GM12892 (cell line): ENCODE measurements at regions not wholly inside any gene's neighbourhood (a gene's known extent, or its start where the extent isn't known, plus 50 kb on each side); places are given as distances from the start of the nearest gene placed in this dataset.

Source experiments
- DNase-seq: peaks from one replicate; pipeline ENCODE4 v3.0.0; 2011; ENCODE audit not compliant: insufficient read length
- FAIRE-seq: peaks from 2 replicates; lab custom pipeline; 2011; peaks lifted over from hg19 to GRCh38; lab: Jason Lieb, UNC
- POLR2A ChIP-seq: IDR thresholded peaks from 2 replicates; pipeline ENCODE4 v1.6.1; 2011; ENCODE audit warnings: low read depth, low read length, control low read depth
- POLR2AphosphoS5 ChIP-seq: IDR thresholded peaks from 2 replicates; pipeline ENCODE4 v1.6.1; 2011; ENCODE audit warnings: low read depth, low read length, control low read depth
- TAF1 ChIP-seq: IDR thresholded peaks from 2 replicates; pipeline ENCODE4 v1.6.1; 2011; ENCODE audit warnings: low read depth, mild to moderate bottlenecking, control low read depth, low read length, borderline replicate concordance

DNA sequence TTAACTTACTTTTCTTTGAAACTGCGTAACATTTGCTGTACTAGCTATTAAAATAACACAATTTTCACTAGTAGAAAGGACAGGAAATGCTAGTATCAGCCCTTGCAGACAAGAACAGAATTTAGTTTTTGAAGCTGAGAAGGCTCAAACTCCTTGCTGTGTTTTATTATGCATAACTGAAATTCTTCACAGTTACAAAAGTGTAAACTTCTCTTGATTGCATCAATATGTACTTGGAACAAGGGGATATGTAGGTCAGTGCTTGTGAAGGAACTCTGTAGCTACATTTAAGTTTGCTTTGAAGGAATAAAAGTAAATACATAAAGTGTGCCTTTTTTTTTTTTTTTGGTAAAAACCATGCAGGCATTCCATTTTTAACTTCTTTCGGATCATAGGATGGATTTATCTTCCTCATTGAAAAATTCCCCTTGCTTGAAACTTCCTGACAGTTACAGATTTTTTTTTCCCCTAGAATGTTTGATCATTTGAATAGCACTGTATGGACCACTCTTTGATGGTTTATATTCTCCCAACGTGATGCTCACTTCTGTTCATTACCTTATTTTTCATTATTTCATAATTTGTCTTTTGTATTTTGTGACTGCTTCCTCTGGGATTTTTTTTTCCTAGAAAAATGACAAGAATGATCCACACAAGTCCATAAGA lies 94.9 kb upstream of the DAB2 start:
- DNase-seq (no peak), FAIRE-seq (no peak)
- TF ChIP-seq TAF1 (no peak), POLR2A (no peak), POLR2AphosphoS5 (no peak)

DNA sequence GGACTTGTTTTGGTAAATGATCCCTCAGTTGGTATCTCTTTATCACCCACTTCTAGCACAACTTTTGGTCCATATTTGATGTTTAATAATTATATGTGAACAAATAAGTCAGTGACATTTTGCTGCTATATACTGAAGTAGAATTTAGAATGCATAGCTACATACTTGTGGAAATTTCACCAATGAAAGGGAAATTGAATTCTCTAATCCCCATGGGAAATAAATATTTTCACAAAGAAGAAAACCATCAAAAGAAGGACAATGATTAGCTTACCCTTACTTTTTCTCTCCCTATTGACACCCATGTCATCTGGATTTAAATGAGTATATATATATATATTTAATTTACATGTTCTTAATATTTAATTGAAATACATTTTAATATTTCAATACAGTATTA lies 94.3 kb upstream of the DAB2 start:
- DNase-seq: no peak
- TF ChIP-seq POLR2A (no peak), POLR2AphosphoS5 (no peak)
- FAIRE-seq: no peak

DNA sequence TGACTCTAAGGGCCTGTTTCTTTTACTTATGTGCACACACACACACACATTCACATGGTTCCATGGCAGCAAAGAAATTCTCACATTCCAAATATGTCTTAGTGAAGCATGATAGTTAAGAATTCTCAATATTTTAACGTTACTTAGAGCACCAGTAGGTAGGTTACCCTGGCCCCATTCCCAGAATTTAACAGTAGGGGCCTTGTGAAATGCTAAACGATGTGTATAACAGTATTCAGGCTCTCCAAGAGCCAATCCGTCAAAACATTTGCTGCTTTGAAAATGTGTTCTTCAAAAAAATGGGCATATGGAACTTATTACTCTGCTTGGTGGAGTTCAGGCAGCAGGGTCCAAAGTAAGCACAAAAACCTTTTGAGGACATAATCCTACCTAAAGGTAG lies 93.7 kb upstream of the DAB2 start:
- TF ChIP-seq POLR2A (no peak), TAF1 (no peak), POLR2AphosphoS5 (no peak)
- FAIRE-seq: no peak
- DNase-seq: no peak

DNA sequence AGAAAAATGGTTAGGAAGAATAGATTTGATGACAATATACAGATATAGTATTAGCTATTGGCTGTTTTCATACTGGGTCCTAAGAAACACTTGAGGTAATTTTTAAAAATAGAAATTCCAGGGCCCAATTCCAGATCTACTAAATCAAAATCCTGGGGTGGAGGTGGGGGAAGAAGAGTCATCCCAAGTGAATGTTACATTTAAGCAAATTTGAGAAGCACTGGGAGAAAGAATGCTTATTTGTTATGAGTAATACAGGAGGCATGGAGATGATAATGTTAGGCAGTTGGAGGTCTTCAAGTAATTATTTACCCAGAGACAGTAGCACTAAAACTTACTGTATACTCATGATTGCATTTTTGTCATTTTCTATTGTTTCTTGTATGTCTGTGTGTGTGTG lies 93.0 kb upstream of the DAB2 start:
- DNase-seq (no peak), FAIRE-seq (no peak)
- TF ChIP-seq POLR2A: no peak
- no peak for TF ChIP-seq TAF1
- TF ChIP-seq POLR2AphosphoS5: no peak

DNA sequence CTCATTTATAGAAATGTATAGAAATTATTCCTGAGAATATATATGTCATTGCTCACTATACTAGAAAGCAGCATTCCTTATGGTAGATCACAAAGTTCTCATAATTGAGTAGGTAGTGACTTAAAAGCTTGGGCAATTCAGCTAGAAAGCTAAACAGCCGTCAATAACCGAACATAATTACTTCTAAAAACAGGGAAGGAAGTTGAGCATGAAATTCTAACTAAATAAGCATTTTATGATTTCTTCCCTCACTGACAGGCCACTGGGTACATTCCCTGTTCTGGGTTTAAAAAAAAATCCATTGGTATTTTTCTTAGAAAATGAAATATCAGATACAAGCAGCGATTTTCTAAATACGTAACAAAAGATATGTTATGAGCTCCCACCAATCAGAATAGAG lies 91.1 kb upstream of the DAB2 start:
- no peak for TF ChIP-seq TAF1
- FAIRE-seq (no peak), DNase-seq (no peak)

DNA sequence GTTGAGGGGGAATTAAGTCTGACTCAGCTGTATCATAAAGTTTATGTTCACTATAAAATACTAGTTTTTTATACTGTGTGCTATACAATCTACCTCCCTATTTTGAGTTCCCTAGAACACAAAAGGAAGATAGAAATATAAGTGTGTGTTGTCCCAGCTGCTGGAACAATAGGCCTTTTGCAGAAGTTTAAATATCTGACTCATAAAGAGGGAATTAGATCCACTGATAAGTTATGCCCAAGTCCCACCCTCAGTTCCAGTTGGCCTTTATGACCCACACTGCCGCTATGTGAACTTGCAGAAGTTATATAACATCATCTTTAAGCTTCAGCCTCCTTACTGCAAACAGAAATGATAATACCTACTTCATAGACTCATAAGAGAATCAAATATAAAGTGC lies 88.5 kb upstream of the DAB2 start:
- TF ChIP-seq POLR2A (no peak), POLR2AphosphoS5 (no peak), TAF1 (no peak)
- DNase-seq (no peak), FAIRE-seq (no peak)

DNA sequence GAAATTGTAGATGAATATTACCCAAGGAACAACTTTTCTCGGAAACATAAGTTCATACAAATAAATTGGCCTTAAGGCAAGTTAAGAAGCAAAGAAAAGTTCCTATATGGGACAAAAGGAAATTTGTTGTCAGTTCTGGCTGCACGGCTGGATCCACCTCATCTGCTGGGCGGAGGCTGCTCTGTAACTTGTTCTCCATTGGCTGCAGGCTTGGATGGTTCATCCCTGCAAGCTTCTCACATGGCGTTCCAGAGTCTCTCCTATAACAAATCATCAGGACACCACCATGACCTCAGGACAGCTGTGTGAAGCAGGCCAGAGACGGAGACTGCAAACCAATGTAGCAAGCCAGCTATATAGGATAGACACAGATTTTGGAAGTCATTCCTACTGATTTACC lies 81.4 kb upstream of the DAB2 start:
- no peak for TF ChIP-seq POLR2AphosphoS5
- no peak for TF ChIP-seq POLR2A
- no peak for TF ChIP-seq TAF1
- no peak for DNase-seq
- FAIRE-seq: no peak

DNA sequence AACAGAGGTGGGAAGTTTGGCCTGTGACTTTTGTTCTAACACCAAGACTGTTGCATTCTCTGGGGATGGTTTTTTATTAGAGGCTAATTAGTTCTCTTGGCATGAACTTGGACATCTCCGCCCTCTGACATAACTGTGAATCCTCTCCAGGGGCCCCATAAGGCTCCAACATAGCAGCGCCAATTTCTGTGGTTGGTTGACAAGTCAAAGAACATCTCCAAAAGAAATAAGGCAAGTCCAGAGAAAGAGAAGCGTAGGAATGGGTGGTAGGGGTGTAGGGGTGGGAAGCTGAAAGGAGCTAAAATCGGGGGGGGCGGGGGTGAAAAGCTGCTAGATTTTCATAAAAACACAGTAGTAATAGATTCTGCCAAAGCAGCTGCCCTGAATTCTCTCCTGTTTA lies 81.0 kb upstream of the DAB2 start:
- TF ChIP-seq POLR2A (no peak), POLR2AphosphoS5 (no peak), TAF1 (no peak)
- FAIRE-seq: no peak
- DNase-seq: no peak

DNA sequence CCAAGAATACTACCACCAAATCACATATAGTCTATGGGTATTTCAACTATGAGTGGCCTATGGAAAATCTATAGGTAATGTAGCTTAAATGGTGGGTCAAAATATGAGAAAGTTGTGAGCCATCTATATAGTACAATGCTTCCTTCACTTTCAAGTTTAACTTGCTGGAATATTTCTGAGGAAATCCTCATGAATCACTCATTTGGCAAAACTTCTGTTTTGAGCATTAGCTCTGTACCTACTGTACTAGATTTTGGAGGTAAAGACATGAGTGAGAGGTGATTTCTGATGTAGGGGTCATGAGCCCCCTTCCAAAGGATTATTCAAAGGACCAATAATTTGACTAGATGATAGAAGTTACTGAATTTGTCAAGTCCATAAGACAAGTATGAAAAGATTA lies 80.6 kb upstream of the DAB2 start:
- DNase-seq: no peak
- no peak for FAIRE-seq
- TF ChIP-seq TAF1: no peak
- TF ChIP-seq POLR2A: no peak
- TF ChIP-seq POLR2AphosphoS5: no peak

DNA sequence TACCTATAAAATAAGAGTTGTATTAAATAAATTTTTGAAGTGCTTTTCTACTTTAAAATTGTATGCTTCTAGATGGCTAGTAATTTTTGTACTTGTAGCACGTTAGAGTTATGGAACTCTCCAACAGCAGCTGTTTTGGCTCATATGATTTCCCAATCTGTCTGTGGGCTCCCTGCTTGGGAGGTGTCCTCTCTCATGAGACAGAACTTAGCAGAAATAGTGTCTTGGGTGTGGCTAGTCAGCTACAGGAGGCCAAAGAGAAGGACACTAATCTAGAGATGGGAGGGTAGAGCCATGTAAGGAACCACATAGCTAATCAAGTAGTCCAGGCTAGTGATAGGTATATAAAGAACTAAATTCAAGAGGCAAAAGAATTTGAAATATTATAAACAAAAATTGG lies 78.4 kb upstream of the DAB2 start:
- no peak for FAIRE-seq
- no peak for DNase-seq

DNA sequence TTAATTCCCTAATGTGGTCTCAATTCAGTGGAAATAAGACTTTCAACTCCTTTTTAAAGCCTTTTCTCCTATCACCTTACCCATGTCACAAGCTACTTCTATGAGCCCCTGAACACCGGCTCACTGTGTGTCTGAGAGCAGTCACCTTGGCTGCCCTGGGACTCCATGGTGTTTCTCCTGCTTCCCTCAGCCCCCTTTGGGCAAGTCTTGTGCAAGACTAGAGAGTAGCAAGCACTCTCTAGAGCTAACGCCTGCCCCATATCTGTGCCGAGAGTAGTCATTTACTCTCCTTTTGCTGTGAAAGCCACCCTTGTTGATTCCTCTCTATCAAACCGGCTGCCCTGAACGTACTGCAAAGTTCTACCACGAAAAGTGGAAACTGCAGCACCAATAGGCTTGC lies 77.9 kb upstream of the DAB2 start:
- FAIRE-seq (no peak), DNase-seq (no peak)
- TF ChIP-seq TAF1 (no peak), POLR2A (no peak), POLR2AphosphoS5 (no peak)

More for the DNA sequence above, 78.4 kb upstream of the DAB2 start:
- no peak for TF ChIP-seq TAF1
- no peak for TF ChIP-seq POLR2A
- TF ChIP-seq POLR2AphosphoS5: no peak

DNA sequence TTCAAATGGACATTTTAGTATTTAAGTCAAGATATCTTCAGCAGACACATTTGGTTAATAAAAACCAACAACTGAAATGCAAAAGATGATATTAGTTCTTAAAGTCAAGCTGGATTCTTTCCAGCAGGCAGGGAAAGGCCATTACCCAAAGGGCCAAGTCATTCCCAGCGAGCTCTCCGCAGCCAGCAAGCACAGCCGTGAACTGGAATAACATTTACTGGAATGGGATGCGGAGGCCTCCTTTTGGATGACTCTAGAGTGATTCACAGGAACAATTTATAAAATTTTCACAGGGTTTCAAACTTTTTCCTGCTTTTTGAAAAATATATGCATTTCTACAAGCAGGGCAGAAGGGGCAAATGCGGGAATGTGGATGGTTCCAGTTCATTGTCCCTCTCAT lies 76.6 kb upstream of the DAB2 start:
- DNase-seq: no peak
- no peak for TF ChIP-seq POLR2AphosphoS5
- TF ChIP-seq TAF1: no peak
- no peak for TF ChIP-seq POLR2A
- no peak for FAIRE-seq

DNA sequence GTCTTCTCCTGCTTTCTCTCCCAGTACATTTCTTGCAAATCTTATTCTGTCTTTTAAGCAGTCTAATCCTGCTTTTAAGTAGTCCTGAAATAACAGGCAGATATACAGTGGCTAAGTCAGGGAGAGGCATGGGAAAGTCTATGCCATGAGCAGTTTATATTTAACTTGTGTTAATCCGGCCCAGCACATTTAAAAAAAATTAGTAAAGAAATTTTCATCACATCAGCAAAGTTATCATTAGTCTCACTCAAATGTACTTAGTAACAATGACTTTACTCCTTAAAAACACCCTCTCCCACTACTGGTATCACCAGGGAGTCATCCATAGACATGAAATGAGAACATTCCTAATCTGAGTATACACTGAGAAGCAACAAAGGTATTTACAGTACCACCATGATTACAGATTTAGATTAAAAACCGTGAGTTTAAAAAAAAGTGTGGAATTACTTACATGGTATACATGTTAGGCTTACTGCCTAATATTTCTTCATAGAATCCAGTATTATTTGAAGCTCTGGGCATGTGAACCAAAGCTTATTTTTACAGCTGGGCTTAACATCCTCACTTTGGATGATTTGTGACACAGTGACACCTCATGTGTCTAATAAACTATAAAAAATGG lies 75.9 kb upstream of the DAB2 start:
- TF ChIP-seq TAF1: no peak
- TF ChIP-seq POLR2AphosphoS5: no peak
- no peak for TF ChIP-seq POLR2A
- FAIRE-seq (no peak), DNase-seq (no peak)

DNA sequence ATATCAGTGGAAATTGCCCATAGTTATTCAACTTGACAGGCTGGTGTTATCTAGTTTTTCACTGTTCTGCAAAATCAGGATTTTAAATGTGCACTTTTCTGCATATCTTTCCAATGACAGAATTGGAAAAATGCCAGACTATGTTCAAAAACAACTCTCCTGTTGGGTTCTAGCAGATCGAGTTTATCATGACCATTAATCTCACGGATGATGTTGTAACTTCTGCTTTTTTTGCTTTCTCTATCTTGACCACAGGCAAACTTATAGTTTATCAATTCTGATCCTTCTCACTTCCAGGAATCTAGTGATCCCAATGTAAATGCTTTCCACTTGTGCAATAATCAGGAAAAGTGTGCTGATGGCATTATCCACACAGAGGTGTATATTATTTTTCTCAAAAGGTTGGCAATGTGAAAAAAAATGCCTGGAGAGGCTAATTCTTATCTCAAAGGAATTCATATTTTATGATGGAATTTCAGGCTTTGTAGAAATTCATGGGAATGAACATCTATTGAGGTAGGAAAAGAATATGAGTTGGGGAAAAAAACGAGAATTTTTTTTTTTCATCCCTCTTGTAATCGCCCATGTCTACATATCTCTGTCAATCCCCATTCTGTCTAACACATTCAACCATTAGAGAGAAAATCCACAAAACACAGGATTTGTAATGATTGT lies 73.6 kb upstream of the DAB2 start:
- DNase-seq: no peak
- no peak for TF ChIP-seq POLR2A
- TF ChIP-seq TAF1: no peak
- no peak for TF ChIP-seq POLR2AphosphoS5
- no peak for FAIRE-seq
